OCI-LY3 (cell line): ENCODE measurements at regions not wholly inside any gene's neighbourhood (a gene's known extent, or its start where the extent isn't known, plus 50 kb on each side); places are given as distances from the start of the nearest gene placed in this dataset.
"Not testable (repeated sequence)": the region's sequence is repeated elsewhere in the genome, so short reads cannot be mapped to it uniquely, and the experiment has no call there.

ENCODE experiments used
- CTCF ChIP-seq: fragments of 200-600, 300-600 bp; sonication (generic); IDR thresholded peaks from 2 replicates; pipeline ENCODE4 v1.5.1; 2014; ENCODE audit warnings: antibody characterized with exemption, low read length, low read depth
- EZH2phosphoT487 ChIP-seq: fragments of 200-600 bp; shearing (Covaris generic); IDR thresholded peaks from 2 replicates; pipeline ENCODE4 v1.6.1; 2018; ENCODE audit warnings: antibody characterized with exemption, mixed run types, low read depth

DNA sequence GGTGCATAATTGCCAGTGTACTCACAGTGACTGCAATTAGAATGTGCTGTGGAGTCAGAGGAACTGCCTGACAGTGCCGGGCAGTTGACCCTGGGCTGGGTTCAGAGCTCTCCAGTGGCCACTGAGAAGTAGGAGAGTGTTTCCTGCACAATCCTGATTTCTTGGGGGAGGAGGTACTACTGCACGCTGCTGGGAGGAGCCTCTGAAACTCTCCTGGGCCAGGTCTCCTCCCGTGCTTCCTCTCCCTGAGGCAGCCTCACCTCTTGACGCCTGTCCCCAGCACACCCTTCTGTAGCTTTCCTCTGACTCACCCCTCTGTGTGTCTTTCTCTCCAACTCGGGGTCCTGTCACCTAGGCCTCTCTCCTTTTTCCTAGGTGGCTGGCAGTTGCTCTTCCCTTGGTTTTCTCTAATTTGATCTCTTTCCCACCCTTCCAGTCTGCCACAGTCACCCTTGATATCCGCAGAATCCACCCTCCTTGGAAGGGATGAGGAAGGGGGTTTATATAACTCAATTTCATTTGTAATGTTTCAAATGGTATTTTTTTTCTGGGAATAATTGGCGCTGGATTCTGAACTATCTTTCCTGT lies 264.7 kb upstream of the PLGLB2 start:
- not testable (repeated sequence) for TF ChIP-seq CTCF, EZH2phosphoT487
